MCF 10A (cell line): ENCODE measurements at regions not wholly inside any gene's neighbourhood (a gene's known extent, or its start where the extent isn't known, plus 50 kb on each side); places are given as distances from the start of the nearest gene placed in this dataset.

ENCODE experiments used
- BruUV-seq: library from RNA; stranded (reverse); fragments of 400-500 nt; replicated peaks from 2 replicates; lab custom pipeline; 2021; lab: Mats Ljungman, UMichigan
- CTCF ChIA-PET: fragments of 300-600 bp; sonication (Branson Sonifier 250); formaldehyde crosslinking; extraction: SDS; loops from one replicate; lab custom pipeline; 2021; ENCODE audit warnings: antibody characterized with exemption, inconsistent platforms; lab: Yijun Ruan, JAX
- POLR2A ChIA-PET: fragments of 300-600, 350-650 bp; sonication (Branson Sonifier 250); formaldehyde crosslinking; extraction: SDS; loops from one replicate; lab custom pipeline; 2020; ENCODE audit warnings: antibody characterized with exemption, inconsistent platforms; lab: Yijun Ruan, JAX
- DNase-seq: peaks from one replicate; pipeline ENCODE4 v3.0.0-alpha.2; 2018; ENCODE audit not compliant: unreplicated experiment
- H3K27ac Mint-ChIP-seq: one replicate; pipeline ENCODE4 v1.8.0; 2022; ENCODE audit warnings: mild to moderate bottlenecking, low read depth, mixed read lengths; ENCODE audit not compliant: unreplicated experiment
- H3K27me3 Mint-ChIP-seq: one replicate; pipeline ENCODE4 v1.8.0; 2022; ENCODE audit warnings: mixed read lengths; ENCODE audit not compliant: insufficient read depth, unreplicated experiment
- H3K36me3 Mint-ChIP-seq: one replicate; pipeline ENCODE4 v1.8.0; 2022; ENCODE audit warnings: mild to moderate bottlenecking, moderate library complexity, mixed read lengths; ENCODE audit not compliant: insufficient read depth, unreplicated experiment
- H3K4me1 Mint-ChIP-seq: one replicate; pipeline ENCODE4 v1.8.0; 2022; ENCODE audit warnings: mixed read lengths; ENCODE audit not compliant: insufficient read depth, unreplicated experiment
- H3K4me3 Mint-ChIP-seq: one replicate; pipeline ENCODE4 v1.8.0; 2022; ENCODE audit warnings: mild to moderate bottlenecking, moderate library complexity, mixed read lengths; ENCODE audit not compliant: unreplicated experiment
- H3K9me3 Mint-ChIP-seq: one replicate; pipeline ENCODE4 v1.8.0; 2022; ENCODE audit warnings: mixed read lengths; ENCODE audit not compliant: unreplicated experiment
- intact Hi-C: fragments of 100-400 bp; cut with micrococcal nuclease; formaldehyde crosslinking; loops from 2 replicates; pipeline ENCODE4 v1.14.1; 2022
- TF ChIP-seq, protein P1 (sequence below): fragments of 200-600 bp; IDR thresholded peaks from one replicate; pipeline ENCODE4 v1.8.0; 2022; ENCODE audit warnings: antibody characterized with exemption, mild to moderate bottlenecking; ENCODE audit not compliant: unreplicated experiment

DNA sequence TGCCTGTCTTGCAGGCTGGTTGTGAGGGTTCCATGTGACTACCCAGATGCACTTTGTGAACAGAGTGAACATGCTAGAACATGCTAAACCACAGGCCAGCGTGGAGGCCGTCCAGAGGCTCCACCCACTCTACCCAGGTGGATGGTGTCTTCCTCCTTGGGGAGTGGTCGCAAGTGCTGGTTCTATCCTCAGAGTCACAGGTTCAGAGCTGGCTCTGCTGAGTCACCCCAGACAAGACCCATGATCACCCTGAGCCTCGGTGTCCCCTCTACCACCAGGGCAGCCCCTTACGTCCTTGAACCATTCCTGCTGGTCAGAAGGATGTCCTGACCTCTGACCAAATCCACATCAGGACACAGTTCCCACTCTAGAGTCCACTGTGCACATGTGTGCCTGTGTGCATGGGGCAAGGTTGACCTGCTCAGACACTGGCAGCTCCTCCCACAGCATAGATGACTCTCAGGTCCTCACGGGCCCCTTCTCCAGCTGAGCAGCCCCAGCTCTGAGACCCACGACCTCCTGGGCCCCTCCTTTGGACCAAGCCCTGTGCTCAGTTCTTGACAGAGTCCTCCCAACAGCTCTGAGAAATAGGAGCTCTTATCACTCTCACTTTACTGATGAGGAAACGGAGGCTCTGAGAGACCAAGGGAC is 391.8 kb downstream of the MATN1 start:
- POLR2A ChIA-PET: interaction anchor here (1.1 kb wide), 1 partner anchor 16 kb away, joined by 3 read pairs; no protein-coding TSS in a partner anchor
- H3K36me3 Mint-ChIP-seq: no peaks in the 10 kb centered on the region
- no TSS peak for BruUV-seq
- peak; percentile 15 for DNase-seq
- H3K4me1 Mint-ChIP-seq: no peaks in the 10 kb centered on the region
- H3K27me3 Mint-ChIP-seq: peaks cover 14% of the 10 kb centered on the region
- H3K27ac Mint-ChIP-seq: no peak overlapping the region
- H3K9me3 Mint-ChIP-seq: no peaks in the 10 kb centered on the region
- intact Hi-C loops: no loop called here
- TF ChIP-seq, protein P1, sequence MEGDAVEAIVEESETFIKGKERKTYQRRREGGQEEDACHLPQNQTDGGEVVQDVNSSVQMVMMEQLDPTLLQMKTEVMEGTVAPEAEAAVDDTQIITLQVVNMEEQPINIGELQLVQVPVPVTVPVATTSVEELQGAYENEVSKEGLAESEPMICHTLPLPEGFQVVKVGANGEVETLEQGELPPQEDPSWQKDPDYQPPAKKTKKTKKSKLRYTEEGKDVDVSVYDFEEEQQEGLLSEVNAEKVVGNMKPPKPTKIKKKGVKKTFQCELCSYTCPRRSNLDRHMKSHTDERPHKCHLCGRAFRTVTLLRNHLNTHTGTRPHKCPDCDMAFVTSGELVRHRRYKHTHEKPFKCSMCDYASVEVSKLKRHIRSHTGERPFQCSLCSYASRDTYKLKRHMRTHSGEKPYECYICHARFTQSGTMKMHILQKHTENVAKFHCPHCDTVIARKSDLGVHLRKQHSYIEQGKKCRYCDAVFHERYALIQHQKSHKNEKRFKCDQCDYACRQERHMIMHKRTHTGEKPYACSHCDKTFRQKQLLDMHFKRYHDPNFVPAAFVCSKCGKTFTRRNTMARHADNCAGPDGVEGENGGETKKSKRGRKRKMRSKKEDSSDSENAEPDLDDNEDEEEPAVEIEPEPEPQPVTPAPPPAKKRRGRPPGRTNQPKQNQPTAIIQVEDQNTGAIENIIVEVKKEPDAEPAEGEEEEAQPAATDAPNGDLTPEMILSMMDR: no peak
- no peak overlapping the region for H3K4me3 Mint-ChIP-seq
- CTCF ChIA-PET: interaction anchor here (1.1 kb wide), 1 partner anchor 49 kb away, joined by 7 read pairs; no protein-coding TSS in a partner anchor

DNA sequence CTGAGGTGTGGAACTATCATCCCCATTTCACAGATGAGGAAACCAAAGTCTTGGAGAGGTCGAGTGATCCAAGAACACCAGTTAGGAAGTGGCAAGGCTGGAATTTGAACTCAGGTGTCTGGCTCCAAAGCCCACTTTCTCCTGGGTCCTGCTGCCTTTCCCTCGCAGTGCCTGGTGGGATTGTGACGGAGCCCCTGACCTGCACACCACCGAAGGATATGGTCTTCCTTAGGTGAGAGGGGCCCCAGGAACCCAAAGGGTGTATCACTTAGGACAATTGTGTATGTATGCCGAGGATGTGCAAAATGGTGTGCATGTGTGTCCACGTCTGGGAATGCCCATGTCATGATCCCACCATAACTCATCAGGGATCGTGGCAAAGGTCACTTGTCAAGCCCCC is 392.7 kb downstream of the MATN1 start:
- Mint-ChIP-seq H3K4me1 (no peaks in the 10 kb centered on the region), H3K4me3 (no peak overlapping the region), H3K27me3 (peaks cover 14% of the 10 kb centered on the region), H3K36me3 (no peaks in the 10 kb centered on the region), H3K9me3 (no peaks in the 10 kb centered on the region), H3K27ac (no peak overlapping the region)
- TF ChIP-seq, protein P1: no peak
- DNase-seq: no peak
- BruUV-seq: no TSS peak
- CTCF ChIA-PET: no interaction called here
- POLR2A ChIA-PET: interaction anchor here (1.1 kb wide), 1 partner anchor 15 kb away, joined by 3 read pairs; no protein-coding TSS in a partner anchor
- intact Hi-C loops: no loop called here

DNA sequence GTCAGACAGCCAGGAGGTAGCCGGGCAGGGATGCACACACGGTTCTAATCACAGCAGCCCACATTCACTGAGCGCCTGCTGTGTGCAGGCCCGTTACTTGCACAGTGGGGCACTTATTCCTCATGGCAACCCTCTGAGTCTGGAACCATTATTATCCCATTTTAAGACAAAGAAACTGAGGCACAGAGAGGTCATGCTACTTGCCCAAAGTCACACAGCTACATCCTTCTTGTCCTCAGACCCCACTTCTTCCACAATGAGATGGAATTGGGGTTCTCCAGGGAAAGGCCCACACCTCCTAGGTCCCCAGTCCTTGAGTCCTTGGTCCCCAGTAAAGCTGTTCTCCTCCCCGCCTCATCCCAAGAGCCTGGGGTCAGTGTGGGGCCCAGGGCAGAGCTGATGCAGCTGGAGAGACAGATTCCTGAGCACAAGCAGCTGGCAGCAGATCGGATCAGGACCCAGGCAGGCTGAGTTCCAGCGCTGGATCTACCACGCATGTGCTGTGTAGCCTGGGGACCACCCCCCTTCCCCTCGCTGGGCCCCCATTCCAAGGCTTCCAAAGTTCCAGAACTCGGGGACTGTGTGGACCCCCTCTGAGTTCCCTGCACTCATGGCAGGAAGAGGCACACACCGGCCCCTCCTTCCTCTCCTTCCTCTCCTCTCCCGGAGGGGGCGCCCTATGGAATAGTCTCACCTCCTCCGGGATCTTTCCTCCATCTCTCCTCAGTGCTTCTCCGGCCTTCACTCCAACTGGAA is 393.4 kb downstream of the MATN1 start:
- DNase-seq: no peak
- intact Hi-C loops: no loop called here
- Mint-ChIP-seq H3K4me3 (no peak overlapping the region), H3K27me3 (peaks cover 14% of the 10 kb centered on the region), H3K4me1 (no peaks in the 10 kb centered on the region), H3K27ac (no peak overlapping the region), H3K9me3 (no peaks in the 10 kb centered on the region), H3K36me3 (no peaks in the 10 kb centered on the region)
- no TSS peak for BruUV-seq
- TF ChIP-seq, protein P1: no peak
- ChIA-PET POLR2A (no interaction called here), CTCF (interaction anchor here (0.5 kb wide), 1 partner anchor 11 kb away, joined by 3 read pairs; no protein-coding TSS in a partner anchor)

GRCh38 chr1:30329263-30329753 is 394.1 kb downstream of the MATN1 start:
- Mint-ChIP-seq H3K9me3 (no peaks in the 10 kb centered on the region), H3K27ac (no peak overlapping the region), H3K36me3 (no peaks in the 10 kb centered on the region), H3K4me3 (no peak overlapping the region), H3K27me3 (peaks cover 14% of the 10 kb centered on the region), H3K4me1 (no peaks in the 10 kb centered on the region)
- BruUV-seq: no TSS peak
- intact Hi-C loops: no loop called here
- ChIA-PET POLR2A (no interaction called here), CTCF (interaction anchor here (0.5 kb wide), 1 partner anchor 12 kb away, joined by 3 read pairs; no protein-coding TSS in a partner anchor)
- TF ChIP-seq, protein P1: no peak
- no peak for DNase-seq
